Natural killer cell (primary cell): ENCODE measurements at regions not wholly inside any gene's neighbourhood (a gene's known extent, or its start where the extent isn't known, plus 50 kb on each side); places are given as distances from the start of the nearest gene placed in this dataset.

Experiments used
- ATAC-seq, 3 donors: fragments of 150-1000 bp in 2 of 3; fragments of 200-7000 bp in 1 of 3; cut with Tn5 transposase; 1 replicate in 1 of 3; 2 replicates in 2 of 3; pipeline ENCODE4 v1.10.0; 2021; ENCODE audit warnings: mild to moderate bottlenecking in 2 of 3, moderate library complexity in 2 of 3
- DNase-seq, 2 donors: peaks; one replicate each; pipeline versions ENCODE4 v3.0.0 to v3.0.0-alpha.2; 2013 to 2021; ENCODE audit warnings: mixed read lengths in 1 of 2
- H3K27ac ChIP-seq: one replicate; pipeline ENCODE4 v1.5.1; 2013; ENCODE audit warnings: mild to moderate bottlenecking, low read length
- H3K27me3 ChIP-seq: one replicate; pipeline ENCODE4 v1.6.1; 2013; ENCODE audit warnings: low read length; ENCODE audit not compliant: control insufficient read depth, insufficient read depth
- H3K36me3 ChIP-seq: one replicate; pipeline ENCODE4 v1.6.1; 2013; ENCODE audit warnings: low read length; ENCODE audit not compliant: control insufficient read depth, insufficient read depth
- H3K4me1 ChIP-seq: one replicate; pipeline ENCODE4 v1.6.1; 2013; ENCODE audit warnings: low read length; ENCODE audit not compliant: control insufficient read depth, insufficient read depth
- H3K4me3 ChIP-seq: one replicate; pipeline ENCODE4 v1.5.1; 2013; ENCODE audit warnings: low read length
- H3K9me3 ChIP-seq: one replicate; pipeline ENCODE4 v1.6.1; 2013; ENCODE audit warnings: low read length; ENCODE audit not compliant: control insufficient read depth, insufficient read depth
- H3K27ac Mint-ChIP-seq, 2 donors: one replicate each; pipeline ENCODE4 v1.8.0; 2022; ENCODE audit warnings: mild to moderate bottlenecking in 2 of 2, mixed read lengths in 2 of 2, moderate library complexity in 1 of 2
- H3K27me3 Mint-ChIP-seq, 2 donors: one replicate each; pipeline ENCODE4 v1.8.0; 2022; ENCODE audit warnings: low read depth in 2 of 2, mixed read lengths in 2 of 2
- H3K36me3 Mint-ChIP-seq: one replicate; pipeline ENCODE4 v1.8.0; 2022; ENCODE audit warnings: mixed read lengths
- H3K4me1 Mint-ChIP-seq, 2 donors: one replicate each; pipeline ENCODE4 v1.8.0; 2022; ENCODE audit warnings: mixed read lengths in 2 of 2
- H3K4me3 Mint-ChIP-seq: one replicate; pipeline ENCODE4 v1.8.0; 2022; ENCODE audit warnings: mild to moderate bottlenecking, moderate library complexity, mixed read lengths
- H3K9me3 Mint-ChIP-seq, 2 donors: one replicate each; pipeline ENCODE4 v1.8.0; 2022; ENCODE audit warnings: mixed read lengths in 2 of 2
- WGBS: methylation state at CpG from one replicate; pipeline ENCODE4 v1.1.7; 2013; ENCODE audit warnings: missing lambda C conversion rate; ENCODE audit not compliant: insufficient coverage; 5-methylcytosine and 5-hydroxymethylcytosine counted together
- intact Hi-C: fragments of 100-400 bp; cut with micrococcal nuclease; formaldehyde crosslinking; loops from one replicate; pipeline ENCODE4 v1.14.2; 2022
- TF ChIP-seq, protein P1 (sequence below): fragments of 200-600 bp; IDR thresholded peaks from one replicate; pipeline ENCODE4 v1.8.0; 2022; ENCODE audit warnings: antibody characterized with exemption

DNA sequence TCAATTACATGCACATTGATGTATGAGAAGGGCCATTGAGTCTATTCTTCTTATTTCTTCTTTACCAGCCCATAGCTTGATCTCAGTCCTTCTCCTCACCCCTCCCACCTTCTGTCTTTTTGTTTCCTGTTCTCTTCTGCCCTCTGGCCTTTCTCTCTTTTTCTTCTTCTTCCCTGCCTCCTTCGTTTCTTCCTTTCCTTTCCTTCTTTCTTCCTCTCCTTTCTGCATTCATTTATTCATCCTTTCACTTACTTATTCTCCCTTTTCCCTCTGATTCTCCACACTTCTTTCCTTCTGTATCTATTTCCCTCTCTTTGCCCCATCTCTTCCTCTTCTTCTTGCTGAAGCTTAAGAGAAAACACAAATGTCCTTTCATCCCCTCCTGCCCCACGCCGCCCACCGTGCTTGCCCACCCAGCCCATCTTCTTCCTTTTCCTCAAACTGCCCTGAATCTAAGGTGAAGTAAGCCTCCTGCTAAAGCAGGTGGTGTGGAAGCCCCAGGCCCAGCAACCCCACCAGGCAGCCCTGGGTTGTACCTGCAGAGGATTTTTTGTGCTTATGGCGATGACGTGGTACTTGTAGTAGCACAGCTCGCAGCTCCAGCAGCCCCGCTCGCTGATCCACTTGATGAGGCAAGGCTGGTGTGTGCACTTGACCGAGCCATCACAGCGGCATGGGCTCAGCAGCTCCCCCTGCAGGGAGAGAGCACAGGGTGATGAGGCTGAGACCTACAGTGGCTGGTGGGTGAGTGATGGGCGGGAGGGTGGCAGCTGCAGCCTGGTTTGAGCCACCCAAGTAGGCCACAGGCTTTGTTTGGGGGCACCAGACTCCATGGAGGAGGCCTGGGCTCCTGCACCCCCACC lies 89.0 kb downstream of the MARCHF4 start:
- no peaks in the 10 kb centered on the region for H3K36me3 ChIP-seq
- TF ChIP-seq, protein P1, sequence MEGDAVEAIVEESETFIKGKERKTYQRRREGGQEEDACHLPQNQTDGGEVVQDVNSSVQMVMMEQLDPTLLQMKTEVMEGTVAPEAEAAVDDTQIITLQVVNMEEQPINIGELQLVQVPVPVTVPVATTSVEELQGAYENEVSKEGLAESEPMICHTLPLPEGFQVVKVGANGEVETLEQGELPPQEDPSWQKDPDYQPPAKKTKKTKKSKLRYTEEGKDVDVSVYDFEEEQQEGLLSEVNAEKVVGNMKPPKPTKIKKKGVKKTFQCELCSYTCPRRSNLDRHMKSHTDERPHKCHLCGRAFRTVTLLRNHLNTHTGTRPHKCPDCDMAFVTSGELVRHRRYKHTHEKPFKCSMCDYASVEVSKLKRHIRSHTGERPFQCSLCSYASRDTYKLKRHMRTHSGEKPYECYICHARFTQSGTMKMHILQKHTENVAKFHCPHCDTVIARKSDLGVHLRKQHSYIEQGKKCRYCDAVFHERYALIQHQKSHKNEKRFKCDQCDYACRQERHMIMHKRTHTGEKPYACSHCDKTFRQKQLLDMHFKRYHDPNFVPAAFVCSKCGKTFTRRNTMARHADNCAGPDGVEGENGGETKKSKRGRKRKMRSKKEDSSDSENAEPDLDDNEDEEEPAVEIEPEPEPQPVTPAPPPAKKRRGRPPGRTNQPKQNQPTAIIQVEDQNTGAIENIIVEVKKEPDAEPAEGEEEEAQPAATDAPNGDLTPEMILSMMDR, result no peak
- Mint-ChIP-seq H3K4me3 (no peak overlapping the region), H3K27me3 (no peaks in the 10 kb centered on the region), H3K27ac (no peak overlapping the region), H3K4me1 (no peaks in the 10 kb centered on the region), H3K36me3 (no peaks in the 10 kb centered on the region), H3K9me3 (no peaks in the 10 kb centered on the region)
- no peak for DNase-seq
- no peaks in the 10 kb centered on the region for H3K27me3 ChIP-seq
- ATAC-seq, result no peak
- H3K4me1 ChIP-seq, result no peaks in the 10 kb centered on the region
- H3K4me3 ChIP-seq, result no peak overlapping the region
- H3K9me3 ChIP-seq, result no peaks in the 10 kb centered on the region
- intact Hi-C loops, result no loop called here
- WGBS, result 92% methylated on average over 11 of the region's 12 CpGs
- no peak overlapping the region for H3K27ac ChIP-seq

DNA sequence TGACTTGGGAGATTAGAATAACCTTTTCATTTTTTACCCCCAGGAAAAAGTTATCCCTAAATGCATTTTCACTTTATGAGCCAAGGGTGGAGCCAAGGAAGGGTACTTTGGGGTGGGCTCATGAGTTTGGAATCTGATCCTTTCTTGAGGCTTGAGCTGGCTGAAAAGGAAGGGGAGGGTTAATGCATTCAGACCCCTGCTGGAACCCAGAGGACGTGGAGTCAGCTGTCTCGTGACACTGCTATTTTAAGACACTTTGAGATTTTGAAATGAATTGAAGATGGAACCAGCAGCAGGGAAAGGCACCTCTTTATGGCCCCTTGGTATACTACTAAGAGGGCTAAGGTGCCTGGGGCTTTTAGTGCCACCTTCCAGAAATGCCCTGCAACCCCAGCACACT lies 90.4 kb downstream of the MARCHF4 start:
- H3K9me3 ChIP-seq, result no peaks in the 10 kb centered on the region
- intact Hi-C loops, result no loop called here
- TF ChIP-seq, protein P1, result no peak
- ATAC-seq (no peak), DNase-seq (no peak)
- no peaks in the 10 kb centered on the region for H3K4me1 ChIP-seq
- H3K36me3 ChIP-seq, result no peaks in the 10 kb centered on the region
- no peak overlapping the region for H3K27ac ChIP-seq
- 62% methylated on average over 2 of the region's 2 CpGs for WGBS
- no peak overlapping the region for H3K4me3 Mint-ChIP-seq
- H3K9me3 Mint-ChIP-seq, result no peaks in the 10 kb centered on the region
- H3K4me1 Mint-ChIP-seq, result no peaks in the 10 kb centered on the region
- H3K4me3 ChIP-seq, result no peak overlapping the region
- H3K36me3 Mint-ChIP-seq, result no peaks in the 10 kb centered on the region
- H3K27me3 Mint-ChIP-seq, result no peaks in the 10 kb centered on the region
- no peak overlapping the region for H3K27ac Mint-ChIP-seq
- no peaks in the 10 kb centered on the region for H3K27me3 ChIP-seq

DNA sequence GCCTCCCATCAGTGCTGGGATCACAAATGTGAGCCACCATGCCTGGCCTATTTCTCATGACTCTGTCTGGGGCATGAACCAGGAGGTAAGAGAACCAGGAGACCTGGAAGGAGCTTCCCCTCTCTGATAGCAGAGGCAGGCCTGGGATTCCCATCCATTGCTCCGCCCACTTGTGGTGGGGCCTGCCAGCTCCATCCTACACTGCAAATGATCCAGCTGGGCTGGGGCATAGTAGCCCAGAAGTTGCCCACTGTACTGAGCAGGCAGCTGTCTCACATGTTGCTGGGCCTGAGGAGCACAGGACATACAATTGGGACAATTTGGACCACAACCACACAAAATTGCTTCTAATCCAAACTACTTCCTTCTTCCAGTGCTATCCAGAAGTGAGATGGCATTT lies 91.0 kb downstream of the MARCHF4 start:
- H3K4me3 ChIP-seq, result no peak overlapping the region
- no peaks in the 10 kb centered on the region for H3K27me3 ChIP-seq
- Mint-ChIP-seq H3K9me3 (no peaks in the 10 kb centered on the region), H3K27me3 (no peaks in the 10 kb centered on the region), H3K27ac (no peak overlapping the region), H3K4me3 (no peak overlapping the region), H3K4me1 (no peaks in the 10 kb centered on the region), H3K36me3 (no peaks in the 10 kb centered on the region)
- intact Hi-C loops, result no loop called here
- H3K36me3 ChIP-seq, result no peaks in the 10 kb centered on the region
- DNase-seq (no peak), ATAC-seq (no peak)
- TF ChIP-seq, protein P1, result no peak
- H3K9me3 ChIP-seq, result no peaks in the 10 kb centered on the region
- no peaks in the 10 kb centered on the region for H3K4me1 ChIP-seq
- H3K27ac ChIP-seq, result no peak overlapping the region
- WGBS, result 87% methylated on average over 1 of the region's 1 CpG

DNA sequence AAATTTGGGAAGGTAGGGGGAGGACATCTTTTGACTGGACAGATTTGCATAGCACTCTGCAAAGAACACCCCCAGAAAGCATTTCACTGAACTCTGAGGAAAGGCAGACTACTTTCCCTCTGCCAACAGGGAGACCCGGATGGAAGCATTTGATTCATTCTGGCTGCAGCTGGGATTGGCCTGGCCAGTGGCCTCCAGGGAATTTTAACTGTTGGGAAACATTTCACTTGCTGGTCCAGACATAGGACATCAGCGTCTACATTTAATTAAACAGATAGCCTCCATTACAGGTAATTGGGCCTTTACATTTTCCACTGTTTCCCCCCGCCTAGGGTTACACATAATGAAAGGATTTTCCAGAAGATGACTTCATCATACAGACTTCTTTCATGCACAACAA lies 92.8 kb downstream of the MARCHF4 start:
- Histone ChIP-seq H3K4me1 (no peaks in the 10 kb centered on the region), H3K27me3 (no peaks in the 10 kb centered on the region), H3K4me3 (no peak overlapping the region), H3K9me3 (no peaks in the 10 kb centered on the region), H3K36me3 (no peaks in the 10 kb centered on the region), H3K27ac (no peak overlapping the region)
- TF ChIP-seq, protein P1, result no peak
- no peak for DNase-seq
- Mint-ChIP-seq H3K27ac (no peak overlapping the region), H3K9me3 (no peaks in the 10 kb centered on the region), H3K4me3 (no peak overlapping the region), H3K36me3 (no peaks in the 10 kb centered on the region), H3K27me3 (peaks cover 0 to 5% of the 10 kb centered on the region in 2 donors), H3K4me1 (peaks cover 0 to 3% of the 10 kb centered on the region in 2 donors)
- WGBS, result 87% methylated on average over 3 of the region's 3 CpGs
- intact Hi-C loops, result no loop called here
- no peak for ATAC-seq
